ENCODE measurements at regions not wholly inside any gene's neighbourhood (a gene's known extent, or its start where the extent isn't known, plus 50 kb on each side); places are given as distances from the start of the nearest gene placed in this dataset.
"Not testable (repeated sequence)": the region's sequence is repeated elsewhere in the genome, so short reads cannot be mapped to it uniquely, and the experiment has no call there.

DNA sequence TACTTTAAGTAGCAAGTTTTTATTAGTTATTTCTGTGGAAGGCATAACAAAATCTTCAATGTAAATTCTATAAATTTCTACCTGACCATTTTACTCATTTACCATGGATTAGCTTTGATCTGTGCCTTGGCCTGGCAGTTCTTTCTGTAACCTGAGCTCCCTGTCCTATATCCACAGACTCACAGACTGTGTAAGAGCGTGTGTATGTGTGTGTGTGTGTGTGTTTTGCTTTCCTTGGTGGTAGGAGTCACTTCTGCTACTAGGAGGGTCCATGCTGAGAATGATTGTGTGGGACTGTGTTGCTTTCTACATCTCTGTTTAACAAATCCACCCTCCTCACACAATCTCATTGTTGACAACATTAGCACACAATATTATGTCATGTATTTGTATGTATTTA lies 221.2 kb upstream of the PELI2 start:
- no peak for DNase-seq (ENCODE audit: low read depth in 2 of 2)

GRCh38 chr14:55898938-55899337 lies 219.3 kb upstream of the PELI2 start:
- DNase-seq (ENCODE audit: low read depth in 2 of 2): no peak

- no peak for DNase-seq (ENCODE audit: low read depth in 2 of 2)
These were observed 218.7 kb upstream of the PELI2 start for GRCh38 chr14:55899531-55899930.

GRCh38 chr14:55900749-55901148 lies 217.5 kb upstream of the PELI2 start:
- no peak for DNase-seq (ENCODE audit: low read depth in 2 of 2)

DNA sequence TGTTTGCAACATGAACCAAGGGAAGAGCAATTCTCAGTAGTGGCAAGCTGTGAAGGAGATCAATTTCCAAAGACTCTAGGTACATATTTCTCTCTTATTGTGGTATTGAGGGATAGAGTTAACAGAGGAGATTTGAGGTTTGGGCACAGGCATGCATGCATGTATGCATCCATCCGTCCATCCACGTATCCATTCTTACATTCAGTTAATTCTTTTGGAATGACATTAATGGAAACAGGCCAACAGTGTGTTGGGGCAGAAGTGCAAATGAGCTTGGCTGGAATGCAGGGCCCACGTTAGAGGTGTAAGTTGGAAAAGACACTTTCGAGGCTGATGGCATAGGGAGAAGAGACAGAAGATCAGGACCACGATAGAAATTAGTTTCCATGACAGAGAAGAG lies 216.9 kb upstream of the PELI2 start:
- DNase-seq (ENCODE audit: low read depth in 2 of 2): no peak

GRCh38 chr14:55902241-55902640 lies 216.0 kb upstream of the PELI2 start:
- DNase-seq (ENCODE audit: low read depth in 2 of 2): no peak

- no peak for DNase-seq (ENCODE audit: low read depth in 2 of 2)
These were observed 214.1 kb upstream of the PELI2 start for GRCh38 chr14:55904086-55904485.

GRCh38 chr14:55908106-55908505 lies 210.1 kb upstream of the PELI2 start:
- DNase-seq (ENCODE audit: low read depth in 2 of 2): no peak

DNA sequence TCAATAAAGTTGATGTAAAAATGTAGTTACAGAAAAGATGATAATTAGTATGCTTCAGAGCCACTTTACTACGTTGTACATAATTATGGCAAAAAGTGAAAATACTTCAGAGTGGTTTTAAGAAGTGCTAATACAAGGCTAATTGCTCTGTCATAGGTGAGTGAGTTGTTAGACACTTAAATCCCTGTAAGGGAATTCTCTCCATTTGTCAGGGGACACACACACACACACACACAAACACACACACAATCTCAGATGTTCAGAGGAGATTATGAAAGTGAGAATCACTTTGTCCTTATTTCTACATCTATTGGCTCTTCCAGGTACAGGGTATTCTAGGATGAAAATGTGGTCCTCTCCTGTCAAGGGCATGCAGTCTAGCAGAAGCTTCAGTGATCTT lies 208.3 kb upstream of the PELI2 start:
- no peak for DNase-seq (ENCODE audit: low read depth in 2 of 2)

GRCh38 chr14:55910601-55911243 lies 207.5 kb upstream of the PELI2 start:
- no peak for DNase-seq (ENCODE audit: low read depth in 2 of 2)

- no peak for DNase-seq (ENCODE audit: low read depth in 2 of 2)
These were observed 206.4 kb upstream of the PELI2 start for GRCh38 chr14:55911776-55912175.

DNA sequence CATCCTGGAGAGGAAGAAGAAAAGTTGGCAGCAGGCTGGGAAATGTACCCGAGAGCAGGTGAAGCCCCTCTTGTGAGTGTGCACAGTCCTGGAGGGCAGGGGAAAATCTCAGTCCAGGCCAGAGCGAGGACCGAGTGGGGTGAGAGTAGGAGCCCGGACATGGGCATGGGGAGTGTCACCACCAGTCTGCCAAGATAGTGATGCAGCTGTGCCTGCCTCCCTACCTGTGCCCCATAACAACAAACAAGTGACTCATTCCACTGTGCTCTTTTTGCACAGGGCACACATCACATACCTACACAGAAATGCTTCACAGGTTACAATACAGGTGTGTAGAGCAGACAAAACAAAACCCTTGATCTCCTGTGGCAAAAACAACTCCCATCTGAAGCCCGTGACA lies 205.9 kb upstream of the PELI2 start:
- DNase-seq (ENCODE audit: low read depth in 2 of 2): no peak

DNA sequence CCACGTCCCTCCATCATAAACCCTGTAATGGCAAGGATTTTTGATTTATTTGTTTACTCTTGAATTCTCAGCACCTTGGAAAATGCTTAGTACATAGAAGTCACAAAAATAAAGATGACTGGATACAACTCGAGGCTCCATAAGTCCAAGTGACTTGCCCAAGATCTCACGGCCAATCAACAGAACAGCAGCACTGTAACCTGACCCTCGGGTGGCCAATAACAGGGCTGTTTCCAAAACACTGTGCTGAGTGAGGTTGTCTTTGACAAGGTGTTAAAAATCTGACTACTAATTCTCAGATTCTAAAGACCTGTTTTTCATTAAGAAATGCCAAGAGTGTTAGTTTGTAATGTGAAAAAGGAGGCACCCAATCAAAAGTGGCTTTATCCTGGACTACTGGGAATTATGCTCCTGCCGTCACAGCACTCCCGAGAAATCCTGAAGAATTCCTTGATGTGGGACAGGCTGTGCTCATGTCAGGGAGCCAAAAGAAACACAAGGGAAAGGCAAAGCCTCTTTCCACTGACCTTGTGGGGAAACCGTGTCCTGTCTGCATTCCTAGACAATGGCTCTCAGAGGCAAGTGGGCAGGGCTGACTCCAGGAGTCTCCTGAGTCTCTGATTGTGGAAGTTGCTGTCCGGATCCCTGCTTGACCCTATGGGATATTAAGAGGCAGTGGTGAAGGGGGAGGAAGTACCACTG lies 204.7 kb upstream of the PELI2 start:
- DNase-seq (ENCODE audit: low read depth in 2 of 2): no peak

DNA sequence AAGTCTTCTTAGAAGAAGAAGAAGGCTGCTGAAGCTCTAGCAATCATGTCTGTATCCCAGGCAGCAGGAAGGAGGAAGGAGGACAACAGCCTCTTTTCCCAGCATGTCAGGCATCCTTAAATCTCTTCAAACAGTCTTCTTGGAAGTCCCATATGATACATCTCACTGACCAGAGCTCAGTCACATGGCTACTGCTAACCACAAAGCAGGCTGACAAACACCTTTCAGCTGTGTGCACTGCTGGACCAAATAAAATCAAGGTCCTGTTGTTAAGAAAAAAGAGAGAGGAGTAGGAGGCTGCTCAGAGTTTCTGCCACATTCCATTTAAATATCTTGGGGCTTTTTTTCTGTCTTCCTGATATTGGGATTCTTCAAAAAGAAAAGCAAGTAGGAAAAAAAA lies 203.4 kb upstream of the PELI2 start:
- DNase-seq (ENCODE audit: low read depth in 2 of 2): no peak

DNA sequence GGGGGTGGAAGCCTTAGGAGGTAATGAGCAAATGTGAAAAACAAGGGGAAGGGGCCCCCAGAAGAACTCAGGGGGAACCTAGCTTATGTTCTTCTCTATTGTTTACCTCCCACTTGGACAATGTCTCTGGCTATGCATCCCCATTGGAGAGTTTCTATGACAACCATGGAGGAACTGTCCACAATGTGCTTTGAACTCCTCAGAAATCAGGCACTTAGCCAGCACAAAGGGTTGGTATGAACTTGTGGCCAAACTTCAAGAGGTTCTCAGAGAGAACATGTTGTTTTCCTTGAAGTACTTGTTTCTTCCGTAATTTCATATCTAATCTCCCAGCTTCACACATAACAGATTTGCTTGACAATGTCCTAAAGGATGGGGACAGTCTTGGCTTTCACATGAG lies 202.8 kb upstream of the PELI2 start:
- DNase-seq (ENCODE audit: low read depth in 2 of 2): no peak

GRCh38 chr14:55919800-55920199 lies 198.4 kb upstream of the PELI2 start:
- not testable (repeated sequence) for DNase-seq (ENCODE audit: low read depth in 2 of 2)

DNA sequence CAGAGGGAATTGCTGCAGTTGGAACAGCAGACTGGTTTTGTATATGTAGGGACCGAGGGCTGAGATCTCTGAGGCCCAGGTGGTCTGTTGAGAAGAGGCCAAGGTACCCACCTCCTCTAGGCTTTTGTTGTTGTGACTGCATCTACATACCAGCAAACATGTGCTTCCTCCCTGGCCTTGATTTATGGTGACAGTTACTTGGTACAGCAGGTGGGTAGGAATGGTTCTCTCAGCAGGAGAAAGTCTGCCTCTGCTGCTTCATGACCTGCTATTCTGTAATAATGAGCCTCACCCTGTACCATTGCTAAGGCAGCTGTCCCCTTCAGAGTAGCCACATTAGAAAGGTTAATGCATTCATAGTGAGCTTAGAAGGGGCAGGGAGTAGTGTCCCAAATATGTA lies 196.7 kb upstream of the PELI2 start:
- no peak for DNase-seq (ENCODE audit: low read depth in 2 of 2)

DNA sequence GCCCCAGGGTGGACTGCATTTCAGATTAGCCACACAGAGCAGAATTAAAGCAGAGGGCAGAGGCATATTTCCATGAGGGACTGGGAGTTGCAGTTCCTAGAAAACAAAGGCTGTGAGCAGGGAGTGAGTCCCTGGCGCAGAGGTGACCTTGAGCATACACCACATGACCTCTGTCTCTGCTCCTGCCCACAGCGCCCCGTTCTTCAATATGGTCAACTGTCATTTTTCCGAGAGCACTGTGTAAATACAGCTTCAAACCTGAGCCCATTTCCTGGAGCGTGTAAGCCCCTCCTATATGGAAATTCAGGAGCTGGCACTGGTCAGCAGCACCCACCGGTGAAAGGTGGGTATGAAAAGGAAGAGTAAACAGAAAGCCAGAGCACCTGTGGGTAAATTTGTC lies 192.2 kb upstream of the PELI2 start:
- DNase-seq (ENCODE audit: low read depth in 2 of 2): no peak

GRCh38 chr14:55927028-55927427 lies 191.2 kb upstream of the PELI2 start:
- no peak for DNase-seq (ENCODE audit: low read depth in 2 of 2)

- no peak for DNase-seq (ENCODE audit: low read depth in 2 of 2)
These were observed 189.9 kb upstream of the PELI2 start for GRCh38 chr14:55928276-55928675.

DNA sequence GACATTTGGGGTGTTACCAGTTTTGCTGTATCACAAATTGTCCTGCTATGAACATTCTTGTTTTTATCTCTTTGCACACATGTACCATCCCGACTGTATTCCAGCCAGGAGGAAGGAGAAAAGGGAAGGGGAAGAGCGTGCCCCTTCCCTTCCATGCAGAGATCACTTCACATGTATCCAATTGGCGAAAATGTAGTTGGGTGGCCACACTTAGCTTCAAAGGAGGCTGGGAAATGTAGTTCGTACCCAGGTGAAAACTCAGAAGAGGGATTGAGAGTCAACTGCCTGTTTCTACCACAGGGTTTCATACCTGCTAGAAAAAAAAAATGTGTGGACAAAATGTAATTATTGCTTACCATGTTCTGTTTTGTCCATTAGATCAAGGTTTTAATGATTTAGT lies 189.1 kb upstream of the PELI2 start:
- DNase-seq (ENCODE audit: low read depth in 2 of 2): no peak

GRCh38 chr14:55930016-55930784 lies 188.0 kb upstream of the PELI2 start:
- no peak for DNase-seq (ENCODE audit: low read depth in 2 of 2)

- no peak for DNase-seq (ENCODE audit: low read depth in 2 of 2)
These were observed 181.5 kb upstream of the PELI2 start for GRCh38 chr14:55936691-55937090.
